H1 (cell line): ENCODE measurements at regions not wholly inside any gene's neighbourhood (a gene's known extent, or its start where the extent isn't known, plus 50 kb on each side); places are given as distances from the start of the nearest gene placed in this dataset.

Experiments used
- CTCF ChIA-PET: fragments of 300-600 bp; sonication (Branson Sonifier 250); formaldehyde crosslinking; loops from one replicate; lab custom pipeline; 2021; ENCODE audit not compliant: partially characterized antibody; lab: Charles Lee
- POLR2A ChIA-PET: fragments of 300-600 bp; sonication (Branson Sonifier 250); formaldehyde crosslinking; loops from one replicate; lab custom pipeline; 2021; ENCODE audit warnings: inconsistent platforms; ENCODE audit not compliant: partially characterized antibody; lab: Charles Lee
- DNase-seq, 2 experiments: peaks; one replicate each; pipeline versions ENCODE4 v3.0.0 to v3.0.0-alpha.2; 2010 to 2022; ENCODE audit warnings: low spot score in 2 of 2, low read depth in 1 of 2, mixed read lengths in 1 of 2
- FAIRE-seq: peaks from 2 replicates; lab custom pipeline; 2011; peaks lifted over from hg19 to GRCh38; lab: Jason Lieb, UNC
- H2AFZ ChIP-seq: 2 replicates; pipeline ENCODE4 v1.8.1; 2012; ENCODE audit warnings: low read length, inconsistent platforms
- H2AK5ac ChIP-seq: 2 replicates; pipeline ENCODE4 v1.6.1; 2013; ENCODE audit warnings: low read depth, low read length
- H2BK120ac ChIP-seq: replicated peaks from 2 replicates; pipeline ENCODE3; 2013; ENCODE audit warnings: low read depth, low read length, inconsistent platforms
- H2BK12ac ChIP-seq: 2 replicates; pipeline ENCODE4 v1.6.1; 2013; ENCODE audit warnings: low read depth, low read length
- H2BK15ac ChIP-seq: 2 replicates; pipeline ENCODE4 v1.6.1; 2013; ENCODE audit warnings: low read length
- H2BK20ac ChIP-seq: 2 replicates; pipeline ENCODE4 v1.6.1; 2013; ENCODE audit warnings: low read length
- H2BK5ac ChIP-seq: 2 replicates; pipeline ENCODE4 v1.6.1; 2013; ENCODE audit warnings: low read depth, low read length
- H3K14ac ChIP-seq: 2 replicates; pipeline ENCODE4 v1.6.1; 2013; ENCODE audit warnings: inconsistent platforms; ENCODE audit not compliant: insufficient read length
- H3K18ac ChIP-seq: 2 replicates; pipeline ENCODE4 v1.6.1; 2013; ENCODE audit warnings: low read length; ENCODE audit errors: extremely low read depth
- H3K23ac ChIP-seq: 2 replicates; pipeline ENCODE4 v1.6.1; 2013; ENCODE audit warnings: inconsistent platforms; ENCODE audit not compliant: insufficient read length
- H3K23me2 ChIP-seq: 2 replicates; pipeline ENCODE4 v1.6.1; 2013; ENCODE audit warnings: low read depth, low read length
- H3K27ac ChIP-seq: 2 replicates; pipeline ENCODE4 v1.6.1; 2011; ENCODE audit warnings: low read depth, low read length, inconsistent platforms
- H3K27me3 ChIP-seq, 4 experiments: replicated peaks in 1 of 4; 1 replicate in 1 of 4; 2 replicates in 3 of 4; pipeline versions ENCODE4 v1.6.1 to v1.8.1; 2011 to 2013; ENCODE audit warnings: low read length in 3 of 4, mild to moderate bottlenecking in 3 of 4, inconsistent platforms in 2 of 4, mixed read lengths in 2 of 4, moderate library complexity in 1 of 4; ENCODE audit not compliant: control insufficient read depth in 3 of 4, insufficient read depth in 3 of 4; ENCODE audit errors: extremely low read depth in 1 of 4
- H3K36me3 ChIP-seq, 4 experiments: 2 replicates each; pipeline versions ENCODE4 v1.6.1 to v1.8.1; 2011 to 2013; ENCODE audit warnings: mild to moderate bottlenecking in 4 of 4, low read length in 3 of 4, moderate library complexity in 2 of 4, control low read depth in 1 of 4, inconsistent platforms in 1 of 4; ENCODE audit not compliant: insufficient read depth in 4 of 4, control insufficient read depth in 2 of 4
- H3K4ac ChIP-seq: replicated peaks from 2 replicates; pipeline ENCODE3; 2013; ENCODE audit warnings: low read length, low read depth, mixed read lengths, inconsistent platforms; ENCODE audit not compliant: insufficient read length
- H3K4me1 ChIP-seq, 4 experiments: replicated peaks in 1 of 4; 1 replicate in 1 of 4; 2 replicates in 3 of 4; pipeline versions ENCODE4 v1.6.1 to v1.8.1; 2011 to 2013; ENCODE audit warnings: low read length in 3 of 4, inconsistent platforms in 2 of 4, mixed read lengths in 1 of 4; ENCODE audit not compliant: insufficient read depth in 4 of 4, control insufficient read depth in 3 of 4
- H3K4me2 ChIP-seq, 2 experiments: 2 replicates each; pipeline versions ENCODE4 v1.6.1 to v1.8.1; 2011 to 2013; ENCODE audit warnings: low read depth in 2 of 2, low read length in 2 of 2, control low read depth in 1 of 2, inconsistent platforms in 1 of 2, mild to moderate bottlenecking in 1 of 2; ENCODE audit not compliant: insufficient read depth in 1 of 2
- H3K4me3 ChIP-seq, 4 experiments: fragments of 200-600, 300-600 bp in 1 of 4; sonication (generic), shearing (Covaris generic), sonication (Bioruptor Twin) in 1 of 4; 2 replicates each; pipeline versions ENCODE4 v1.5.1 to v1.8.1; 2011 to 2016; ENCODE audit warnings: low read length in 4 of 4, low read depth in 3 of 4, control low read depth in 2 of 4, inconsistent platforms in 2 of 4, mild to moderate bottlenecking in 2 of 4, mixed read lengths in 1 of 4, moderate library complexity in 1 of 4; ENCODE audit not compliant: insufficient read depth in 2 of 4; ENCODE audit errors: extremely low read depth in 1 of 4
- H3K56ac ChIP-seq: replicated peaks from 2 replicates; pipeline ENCODE3; 2013; ENCODE audit warnings: low read depth, mild to moderate bottlenecking, mixed read lengths, low read length, inconsistent platforms; ENCODE audit not compliant: insufficient read length
- H3K79me1 ChIP-seq: 2 replicates; pipeline ENCODE4 v1.6.1; 2013; ENCODE audit warnings: low read depth, low read length, control low read depth
- H3K79me2 ChIP-seq, 2 experiments: 2 replicates each; pipeline versions ENCODE4 v1.6.1 to v1.8.1; 2012 to 2013; ENCODE audit warnings: low read length in 2 of 2, mild to moderate bottlenecking in 2 of 2, inconsistent platforms in 1 of 2; ENCODE audit not compliant: insufficient read depth in 2 of 2, control insufficient read depth in 1 of 2
- H3K9ac ChIP-seq, 4 experiments: replicated peaks in 1 of 4; 1 replicate in 1 of 4; 2 replicates in 3 of 4; pipeline versions ENCODE4 v1.6.1 to v1.8.1; 2011 to 2013; ENCODE audit warnings: low read depth in 3 of 4, low read length in 3 of 4, control low read depth in 2 of 4, mild to moderate bottlenecking in 2 of 4, moderate library complexity in 2 of 4, inconsistent platforms in 1 of 4; ENCODE audit errors: extremely low read depth in 1 of 4
- H3K9me3 ChIP-seq, 2 experiments: 2 replicates each; pipeline versions ENCODE4 v1.6.1 to v1.8.1; 2012 to 2013; ENCODE audit warnings: mild to moderate bottlenecking in 2 of 2, moderate library complexity in 2 of 2, control low read depth in 1 of 2, inconsistent platforms in 1 of 2, low read depth in 1 of 2, low read length in 1 of 2, mixed read lengths in 1 of 2; ENCODE audit not compliant: insufficient read depth in 2 of 2
- H4K20me1 ChIP-seq, 2 experiments: replicated peaks in 1 of 2; 2 replicates each; pipeline versions ENCODE3 to v1.8.1; 2011 to 2013; ENCODE audit warnings: inconsistent platforms in 2 of 2, low read length in 2 of 2, mild to moderate bottlenecking in 1 of 2; ENCODE audit not compliant: insufficient read depth in 2 of 2, control insufficient read depth in 1 of 2
- H4K5ac ChIP-seq: 2 replicates; pipeline ENCODE4 v1.6.1; 2013; ENCODE audit warnings: low read length, low read depth, mixed read lengths, inconsistent platforms; ENCODE audit not compliant: insufficient read length
- H4K8ac ChIP-seq: 2 replicates; pipeline ENCODE4 v1.8.0; 2013; ENCODE audit warnings: mild to moderate bottlenecking, moderate library complexity, low read length, inconsistent platforms; ENCODE audit not compliant: insufficient read depth; ENCODE audit errors: extremely low read depth
- H4K91ac ChIP-seq: replicated peaks from 2 replicates; pipeline ENCODE3; 2013; ENCODE audit warnings: low read length, mixed read lengths, inconsistent platforms; ENCODE audit not compliant: insufficient read length
- CTBP2 ChIP-seq: IDR thresholded peaks from 2 replicates; pipeline ENCODE4 v1.7.0; 2011; ENCODE audit warnings: borderline replicate concordance, mild to moderate bottlenecking, moderate library complexity, mixed read lengths, low read length; ENCODE audit not compliant: insufficient read depth, insufficient read length
- HDAC6 ChIP-seq: IDR thresholded peaks from one replicate; pipeline ENCODE4 v1.7.1; 2012; ENCODE audit warnings: low read depth, mild to moderate bottlenecking, inconsistent platforms, low read length, moderate library complexity
- KDM1A ChIP-seq: fragments of 200-600, 300-600 bp; sonication (generic); IDR thresholded peaks from 2 replicates; pipeline ENCODE4 v1.7.1; 2016; ENCODE audit warnings: mild to moderate bottlenecking, low read length, borderline replicate concordance
- MAX ChIP-seq: IDR thresholded peaks from 2 replicates; pipeline ENCODE4 v1.6.1; 2012; ENCODE audit warnings: inconsistent platforms
- POLR2A ChIP-seq, 2 experiments: IDR thresholded peaks; 1 replicate in 1 of 2; 2 replicates in 1 of 2; pipeline ENCODE4 v1.6.1; 2011; ENCODE audit warnings: low read depth in 2 of 2, low read length in 2 of 2, mild to moderate bottlenecking in 2 of 2; ENCODE audit errors: control extremely low read depth in 1 of 2
- RAD21 ChIP-seq, 2 experiments: IDR thresholded peaks in 1 of 2; conservative IDR thresholded peaks in 1 of 2; 2 replicates each; pipeline ENCODE4 v1.6.1; 2011; ENCODE audit warnings: low read depth in 2 of 2, low read length in 2 of 2, improper control_type of control experiment in 1 of 2, inconsistent platforms in 1 of 2, mild to moderate bottlenecking in 1 of 2, moderate library complexity in 1 of 2
- RNF2 ChIP-seq: fragments of 200-900, 300-1000 bp; sonication (generic); IDR thresholded peaks from 2 replicates; pipeline ENCODE4 v1.7.1; 2016; ENCODE audit warnings: borderline replicate concordance, low read depth, mild to moderate bottlenecking, antibody characterized with exemption, low read length; ENCODE audit not compliant: poor library complexity, severe bottlenecking; ENCODE audit errors: missing control alignments
- SP2 ChIP-seq: IDR thresholded peaks from 2 replicates; pipeline ENCODE4 v1.6.1; 2012; ENCODE audit warnings: mild to moderate bottlenecking, low read length, inconsistent platforms
- USF2 ChIP-seq: IDR thresholded peaks from 2 replicates; pipeline ENCODE4 v1.6.1; 2011; ENCODE audit warnings: low read length, improper control_type of control experiment
- YY1 ChIP-seq: IDR thresholded peaks from 2 replicates; pipeline ENCODE4 v1.6.1; 2011; ENCODE audit warnings: low read depth, mild to moderate bottlenecking, low read length
- WGBS, 2 experiments: shearing (Covaris generic) in 1 of 2; methylation state at CpG; one replicate each; pipeline versions ENCODE4 v1.1.6 to v1.1.7; 2013 to 2015; ENCODE audit warnings: low lambda C conversion rate in 2 of 2, mixed read lengths in 2 of 2, inconsistent platforms in 1 of 2, low coverage in 1 of 2, missing lambda C conversion rate in 1 of 2; ENCODE audit not compliant: insufficient replicate concordance in 2 of 2, insufficient coverage in 1 of 2, insufficient read length in 1 of 2; ENCODE audit errors: extremely low coverage in 1 of 2, missing lambda C conversion rate in 1 of 2; 5-methylcytosine and 5-hydroxymethylcytosine counted together

- TF ChIP-seq KDM1A = no peak
- no peak for TF ChIP-seq CTBP2
- TF ChIP-seq RAD21 (IDR thresholded peaks at IDR 0.05 in 1 of 2, conservative IDR thresholded peaks at IDR 0.05 in 1 of 2; ENCODE audit: low read depth in 2 of 2, low read length in 2 of 2) = no peak
- TF ChIP-seq RNF2 = no peak
- TF ChIP-seq HDAC6 = no peak
- no peak for TF ChIP-seq USF2
- TF ChIP-seq POLR2A (IDR thresholded peaks at IDR 0.05; ENCODE audit: control extremely low read depth in 1 of 2, low read depth in 2 of 2, low read length in 2 of 2) = no peak
- no peak for TF ChIP-seq MAX
- TF ChIP-seq SP2 = no peak
- TF ChIP-seq YY1 = no peak
- no peak overlapping the region for H3K14ac ChIP-seq
- no peak for DNase-seq
- no peak overlapping the region for H2BK12ac ChIP-seq
- no peak overlapping the region for H3K18ac ChIP-seq
- no peak overlapping the region for H3K9ac ChIP-seq
- FAIRE-seq = no peak
- H3K27ac ChIP-seq = no peak overlapping the region
- no peaks in the 10 kb centered on the region for H3K4me1 ChIP-seq
- H4K5ac ChIP-seq = no peak overlapping the region
- H4K8ac ChIP-seq = no peak overlapping the region
- no peak overlapping the region for H3K56ac ChIP-seq
- no peak overlapping the region for H4K91ac ChIP-seq
- ChIA-PET POLR2A (no interaction called here), CTCF (interaction anchor here (0.6 kb wide), 1 partner anchor 289 kb away, joined by 3 read pairs; no protein-coding TSS in a partner anchor)
- H3K79me1 ChIP-seq = no peaks in the 10 kb centered on the region
- H2BK120ac ChIP-seq = no peak overlapping the region
- H2BK5ac ChIP-seq = no peak overlapping the region
- no peak overlapping the region for H3K4me3 ChIP-seq
- no peaks in the 10 kb centered on the region for H3K79me2 ChIP-seq
- no peak overlapping the region for H2AK5ac ChIP-seq
- no peaks in the 10 kb centered on the region for H3K9me3 ChIP-seq
- no peak overlapping the region for H3K4me2 ChIP-seq
- no peaks in the 10 kb centered on the region for H3K36me3 ChIP-seq
- no peak overlapping the region for H3K23ac ChIP-seq
- 91% methylated on average over 1 of the region's 1 CpG; no CpG with 5 or more reads in 1 of the 2 experiments for WGBS, 2 experiments
- no peaks in the 10 kb centered on the region for H3K27me3 ChIP-seq
- no peaks in the 10 kb centered on the region for H3K23me2 ChIP-seq
- no peak overlapping the region for H2AFZ ChIP-seq
- H3K4ac ChIP-seq = no peak overlapping the region
- H2BK20ac ChIP-seq = no peak overlapping the region
- no peaks in the 10 kb centered on the region for H4K20me1 ChIP-seq
- H2BK15ac ChIP-seq = no peak overlapping the region
Measured at GRCh38 chr13:90272356-90272755, 1075.1 kb upstream of the MIR17HG start.
